SIG-M5 (cell line): ENCODE measurements at regions not wholly inside any gene's neighbourhood (a gene's known extent, or its start where the extent isn't known, plus 50 kb on each side); places are given as distances from the start of the nearest gene placed in this dataset.
"Not testable (repeated sequence)": the region's sequence is repeated elsewhere in the genome, so short reads cannot be mapped to it uniquely, and the experiment has no call there.

ENCODE experiments used
- DNase-seq: peaks from one replicate; lab custom pipeline; 2025; lab: John Stamatoyannopoulos, UW

- DNase-seq = no peak
Observed at GRCh38 chr5:159503236-159503635, 172.9 kb upstream of the IL12B start.

- no peak for DNase-seq
Observed at GRCh38 chr5:159504106-159504856, 174.0 kb upstream of the IL12B start.

GRCh38 chr5:159504857-159505304, 174.6 kb upstream of the IL12B start:
- no peak for DNase-seq

DNA sequence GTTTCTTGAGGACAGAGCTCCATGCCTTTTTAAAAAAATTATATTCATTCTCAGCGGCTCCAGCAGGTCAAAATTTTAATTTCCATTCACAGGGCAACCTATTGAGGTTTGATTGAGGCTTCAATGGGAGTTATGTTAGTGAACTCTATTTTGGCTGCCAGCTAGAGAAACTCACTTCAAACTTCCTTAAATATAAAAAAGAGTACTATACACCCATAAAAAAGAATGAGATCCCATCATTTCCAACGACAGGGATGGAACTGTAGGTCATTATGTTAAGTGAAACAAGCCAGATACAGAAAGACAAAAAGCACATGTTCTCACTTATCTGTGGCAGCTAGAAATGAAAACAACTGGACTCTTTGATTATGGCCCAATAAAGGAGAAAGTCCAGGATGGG, 176.8 kb upstream of the IL12B start:
- no peak for DNase-seq

GRCh38 chr5:159507661-159508060, 177.4 kb upstream of the IL12B start:
- no peak for DNase-seq

- no peak for DNase-seq
Observed at GRCh38 chr5:159508344-159508743, 178.1 kb upstream of the IL12B start.

DNA sequence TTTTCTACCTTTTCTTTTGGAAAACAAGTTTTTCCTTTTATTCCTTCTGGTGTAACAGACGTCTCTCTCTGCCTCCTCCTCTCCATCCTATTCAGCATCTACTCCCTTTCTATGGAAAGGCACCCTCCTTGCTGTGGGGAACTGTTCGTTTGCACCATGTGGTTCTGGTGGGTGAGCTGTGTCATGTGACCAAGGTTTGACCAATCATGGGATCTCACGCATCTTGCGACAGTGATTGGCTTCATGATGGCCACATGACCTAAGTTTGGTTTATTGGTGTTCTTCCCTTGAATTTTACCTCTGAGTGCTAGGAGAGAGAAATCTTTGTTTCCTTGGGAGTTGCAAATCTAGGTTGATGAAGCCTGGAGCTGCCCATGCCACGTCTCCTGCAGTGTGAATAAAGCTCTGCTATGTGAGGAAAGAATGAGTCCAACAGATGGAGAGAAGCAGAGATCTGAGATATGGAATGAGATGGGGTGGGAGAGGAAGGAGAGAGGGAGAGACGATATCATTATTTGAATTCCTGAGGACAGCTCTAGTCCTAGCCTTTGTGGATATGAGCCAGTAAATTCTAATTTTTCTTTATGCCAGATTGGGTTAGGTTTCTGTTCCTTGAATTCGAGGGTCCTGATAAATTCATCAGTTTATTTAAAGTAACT, 178.8 kb upstream of the IL12B start:
- no peak for DNase-seq

DNA sequence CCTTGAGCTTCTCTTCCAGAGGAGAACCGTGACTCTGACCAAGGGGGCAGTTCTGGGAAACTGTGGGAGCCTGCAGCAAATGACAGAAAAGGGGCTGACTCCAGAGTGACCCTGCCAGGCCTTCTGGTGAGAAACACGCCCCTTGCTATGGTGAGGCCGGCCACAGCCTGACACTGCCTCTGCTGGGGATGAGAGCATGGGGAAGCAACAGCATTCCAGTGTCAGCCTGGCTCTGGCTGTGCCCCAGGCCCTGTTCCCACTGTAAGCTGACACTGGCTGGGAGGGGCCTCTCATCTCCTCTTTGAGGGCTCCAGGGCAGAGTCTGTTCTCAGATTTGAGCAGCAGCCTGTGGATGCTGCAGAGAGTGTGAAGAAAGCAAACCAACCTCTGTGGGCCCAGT, 180.0 kb upstream of the IL12B start:
- DNase-seq = no peak

- DNase-seq = no peak
Observed at GRCh38 chr5:159511570-159511969, 181.3 kb upstream of the IL12B start.

DNA sequence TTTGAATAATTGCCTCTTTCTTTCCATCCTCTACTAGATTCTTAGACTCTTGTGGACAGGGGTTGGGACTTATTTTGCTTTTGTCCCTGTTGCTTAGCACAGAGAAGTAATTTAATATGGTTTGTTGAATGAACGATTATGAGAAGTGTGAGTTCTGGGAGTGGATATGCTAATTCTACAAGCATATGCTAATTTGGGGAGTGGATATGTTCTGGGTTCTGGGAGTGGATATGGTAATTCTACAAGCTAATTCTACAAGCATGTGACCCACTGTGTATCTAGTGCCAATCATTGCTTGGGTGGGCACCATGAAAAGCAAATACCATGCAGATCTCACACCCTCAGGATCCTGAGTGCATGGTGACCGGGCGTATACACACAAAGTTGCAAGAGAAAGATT, 181.8 kb upstream of the IL12B start:
- DNase-seq = no peak

- DNase-seq = no peak
Observed at GRCh38 chr5:159514229-159514810, 184.0 kb upstream of the IL12B start.

DNA sequence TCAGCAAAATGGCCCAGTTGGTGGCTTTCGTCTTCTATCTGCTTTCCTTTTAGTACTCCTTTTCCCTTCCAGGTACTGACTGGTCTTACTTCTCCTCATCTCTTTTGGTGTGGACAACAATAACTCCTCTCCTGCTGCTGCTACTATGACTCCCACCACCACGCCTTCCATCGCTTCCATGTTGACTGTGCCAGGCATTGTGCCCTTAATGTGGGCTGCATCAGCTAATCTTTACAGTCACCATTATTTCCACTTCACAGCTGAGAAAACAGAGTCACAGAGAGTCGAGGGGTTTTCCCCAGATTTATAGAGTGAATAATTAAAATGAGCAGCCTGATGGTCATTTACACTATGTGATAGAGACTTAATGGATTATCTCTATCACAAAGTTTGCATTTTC, 184.9 kb upstream of the IL12B start:
- no peak for DNase-seq

- DNase-seq = no peak
Observed at GRCh38 chr5:159515909-159516415, 185.7 kb upstream of the IL12B start.

- no peak for DNase-seq
Observed at GRCh38 chr5:159518371-159518770, 188.1 kb upstream of the IL12B start.

DNA sequence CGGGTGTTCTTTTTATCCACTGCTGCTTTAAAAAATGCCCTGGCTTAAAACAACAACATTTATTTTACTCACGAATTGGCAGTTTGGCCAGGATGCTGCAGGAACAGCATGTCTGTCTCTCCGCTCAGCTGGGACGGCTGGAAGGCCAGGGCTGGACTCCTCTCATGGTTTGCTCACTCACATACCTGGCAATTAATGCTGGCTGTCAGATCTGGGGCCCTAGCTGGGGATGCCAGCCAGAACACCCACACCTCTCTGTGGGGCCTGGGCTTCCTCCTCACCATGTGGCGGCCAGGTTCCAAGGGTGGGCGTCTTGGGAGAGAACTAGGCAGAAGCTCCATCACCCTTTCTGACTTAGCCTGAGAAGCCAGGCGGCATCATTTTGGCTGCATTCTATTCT, 189.1 kb upstream of the IL12B start:
- no peak for DNase-seq

DNA sequence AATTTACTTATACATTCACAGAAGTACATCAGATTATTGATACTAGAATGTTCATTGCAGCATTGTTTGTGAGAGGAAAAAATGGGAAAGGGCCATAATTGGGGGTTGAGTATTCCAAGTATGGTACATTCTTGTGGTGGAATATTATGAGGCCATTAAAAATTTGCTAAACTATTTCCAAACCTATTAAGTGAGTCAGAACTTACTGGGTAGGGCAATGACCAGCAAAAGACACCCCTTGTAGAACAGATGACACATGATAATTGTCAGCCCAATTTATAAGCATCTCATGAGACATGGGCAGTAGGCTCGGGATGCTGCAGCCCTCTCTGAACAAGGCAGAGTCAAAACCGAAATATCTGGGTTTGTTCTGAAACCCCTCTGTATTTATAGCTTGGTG, 192.6 kb upstream of the IL12B start:
- DNase-seq = no peak

DNA sequence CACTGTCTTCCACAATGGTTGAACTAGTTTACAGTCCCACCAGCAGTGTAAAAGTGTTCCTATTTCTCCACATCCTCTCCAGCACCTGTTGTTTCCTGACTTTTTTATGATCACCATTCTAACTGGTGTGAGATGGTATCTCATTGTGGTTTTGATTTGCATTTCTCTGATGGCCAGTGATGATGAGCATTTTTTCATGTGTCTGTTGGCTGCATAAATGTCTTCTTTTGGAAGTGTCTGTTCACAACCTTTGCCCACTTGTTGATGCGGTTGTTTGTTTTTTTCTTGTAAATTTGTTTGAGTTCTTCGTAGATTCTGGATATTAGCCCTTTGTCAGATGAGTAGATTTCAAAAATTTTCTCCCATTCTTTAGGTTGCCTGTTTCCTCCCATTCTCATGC, 194.0 kb upstream of the IL12B start:
- not testable (repeated sequence) for DNase-seq

- DNase-seq = no peak
Observed at GRCh38 chr5:159525117-159525516, 194.8 kb upstream of the IL12B start.

- no peak for DNase-seq
Observed at GRCh38 chr5:159527546-159528254, 197.4 kb upstream of the IL12B start.

GRCh38 chr5:159531554-159532105, 201.3 kb upstream of the IL12B start:
- no peak for DNase-seq

GRCh38 chr5:159533197-159533596, 202.9 kb upstream of the IL12B start:
- no peak for DNase-seq

DNA sequence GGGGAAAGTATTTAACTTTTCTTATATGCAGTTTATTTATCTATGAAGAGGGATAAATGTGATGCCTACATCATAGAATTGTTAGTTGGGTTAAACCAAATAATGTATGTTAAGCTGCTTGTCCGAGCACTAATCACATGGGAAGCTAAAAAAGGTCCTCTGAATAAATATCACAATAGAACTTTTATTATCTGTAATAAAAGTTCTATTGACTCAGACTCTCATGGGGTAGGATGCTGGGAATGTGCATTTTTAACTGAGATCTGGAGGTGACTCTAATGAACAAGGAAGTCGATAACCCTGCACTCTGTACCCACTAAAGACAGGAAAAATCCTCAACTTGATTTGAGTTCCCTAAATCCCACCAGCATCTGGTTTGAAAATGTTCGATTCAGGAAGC, 205.9 kb upstream of the IL12B start:
- no peak for DNase-seq
